Cardiac muscle cell (in vitro differentiated cells and primary cell): ENCODE measurements at regions not wholly inside any gene's neighbourhood (a gene's known extent, or its start where the extent isn't known, plus 50 kb on each side); places are given as distances from the start of the nearest gene placed in this dataset.
"Not testable (repeated sequence)": the region's sequence is repeated elsewhere in the genome, so short reads cannot be mapped to it uniquely, and the experiment has no call there.

Experiments
- DNase-seq, 2 donors: peaks; one replicate each; pipeline versions ENCODE4 v3.0.0 to v3.0.0-alpha.2; 2010 to 2017; ENCODE audit warnings: low read depth in 1 of 2, low spot score in 1 of 2
- H3K27ac ChIP-seq: fragments of 200-600 bp; sonication (generic); 2 replicates; pipeline ENCODE4 v1.5.1; 2016
- H3K27me3 ChIP-seq: fragments of 200-600 bp; sonication (generic); 2 replicates; pipeline ENCODE4 v1.6.0; 2016; ENCODE audit warnings: control low read depth
- H3K36me3 ChIP-seq: fragments of 200-600 bp; sonication (generic); 2 replicates; pipeline ENCODE4 v1.5.1; 2016; ENCODE audit warnings: control low read depth
- H3K4me1 ChIP-seq: fragments of 200-600 bp; sonication (generic); 2 replicates; pipeline ENCODE4 v1.8.1; 2017; ENCODE audit warnings: low read depth, mild to moderate bottlenecking, mixed run types
- H3K4me3 ChIP-seq: fragments of 200-600 bp; sonication (generic); 2 replicates; pipeline ENCODE4 v1.5.1; 2016; ENCODE audit warnings: mild to moderate bottlenecking
- H3K9me3 ChIP-seq: fragments of 200-600 bp; sonication (generic); 2 replicates; pipeline ENCODE4 v1.5.1; 2017; ENCODE audit warnings: low read depth, mild to moderate bottlenecking, control low read depth
- TF ChIP-seq, protein P1 (sequence below): IDR thresholded peaks from 2 replicates; pipeline ENCODE4 v1.5.1; 2012; ENCODE audit warnings: low read depth, mild to moderate bottlenecking, low read length

DNA sequence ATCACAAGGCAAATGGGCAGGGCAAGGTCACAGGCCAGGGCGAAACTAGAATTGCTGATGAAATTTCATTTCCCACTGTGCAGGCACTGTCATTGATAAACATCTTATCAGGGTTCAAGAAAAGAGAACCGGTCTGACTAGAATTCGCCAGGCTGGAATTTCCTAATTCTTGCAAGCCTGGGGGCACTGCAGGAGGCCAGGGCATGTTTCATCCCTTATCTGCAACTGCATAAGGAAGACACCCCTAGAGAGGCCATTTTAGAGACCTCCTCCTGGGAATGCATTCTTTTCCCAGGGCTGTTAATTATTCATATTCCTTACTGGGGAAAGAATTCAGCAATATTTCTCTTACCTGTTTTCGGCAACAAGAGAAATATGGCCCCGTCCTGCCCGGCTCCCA, 266.2 kb upstream of the CYLC2 start:
- Histone ChIP-seq H3K4me3 (no peak overlapping the region), H3K4me1 (no peaks in the 10 kb centered on the region), H3K27ac (no peak overlapping the region), H3K9me3 (no peaks in the 10 kb centered on the region), H3K27me3 (no peaks in the 10 kb centered on the region), H3K36me3 (no peaks in the 10 kb centered on the region)
- TF ChIP-seq, protein P1, sequence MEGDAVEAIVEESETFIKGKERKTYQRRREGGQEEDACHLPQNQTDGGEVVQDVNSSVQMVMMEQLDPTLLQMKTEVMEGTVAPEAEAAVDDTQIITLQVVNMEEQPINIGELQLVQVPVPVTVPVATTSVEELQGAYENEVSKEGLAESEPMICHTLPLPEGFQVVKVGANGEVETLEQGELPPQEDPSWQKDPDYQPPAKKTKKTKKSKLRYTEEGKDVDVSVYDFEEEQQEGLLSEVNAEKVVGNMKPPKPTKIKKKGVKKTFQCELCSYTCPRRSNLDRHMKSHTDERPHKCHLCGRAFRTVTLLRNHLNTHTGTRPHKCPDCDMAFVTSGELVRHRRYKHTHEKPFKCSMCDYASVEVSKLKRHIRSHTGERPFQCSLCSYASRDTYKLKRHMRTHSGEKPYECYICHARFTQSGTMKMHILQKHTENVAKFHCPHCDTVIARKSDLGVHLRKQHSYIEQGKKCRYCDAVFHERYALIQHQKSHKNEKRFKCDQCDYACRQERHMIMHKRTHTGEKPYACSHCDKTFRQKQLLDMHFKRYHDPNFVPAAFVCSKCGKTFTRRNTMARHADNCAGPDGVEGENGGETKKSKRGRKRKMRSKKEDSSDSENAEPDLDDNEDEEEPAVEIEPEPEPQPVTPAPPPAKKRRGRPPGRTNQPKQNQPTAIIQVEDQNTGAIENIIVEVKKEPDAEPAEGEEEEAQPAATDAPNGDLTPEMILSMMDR, result no peak
- DNase-seq, result no peak

GRCh38 chr9:102714184-102714583, 280.9 kb upstream of the CYLC2 start:
- no peaks in the 10 kb centered on the region for H3K9me3 ChIP-seq
- no peak overlapping the region for H3K4me3 ChIP-seq
- H3K36me3 ChIP-seq, result no peaks in the 10 kb centered on the region
- H3K4me1 ChIP-seq, result no peaks in the 10 kb centered on the region
- TF ChIP-seq, protein P1, result no peak
- no peak overlapping the region for H3K27ac ChIP-seq
- H3K27me3 ChIP-seq, result no peaks in the 10 kb centered on the region
- DNase-seq, result no peak

GRCh38 chr9:102712910-102713309, 282.2 kb upstream of the CYLC2 start:
- not testable (repeated sequence) for H3K4me3 ChIP-seq, DNase-seq, H3K36me3 ChIP-seq, H3K9me3 ChIP-seq, H3K27me3 ChIP-seq, H3K4me1 ChIP-seq, H3K27ac ChIP-seq

DNA sequence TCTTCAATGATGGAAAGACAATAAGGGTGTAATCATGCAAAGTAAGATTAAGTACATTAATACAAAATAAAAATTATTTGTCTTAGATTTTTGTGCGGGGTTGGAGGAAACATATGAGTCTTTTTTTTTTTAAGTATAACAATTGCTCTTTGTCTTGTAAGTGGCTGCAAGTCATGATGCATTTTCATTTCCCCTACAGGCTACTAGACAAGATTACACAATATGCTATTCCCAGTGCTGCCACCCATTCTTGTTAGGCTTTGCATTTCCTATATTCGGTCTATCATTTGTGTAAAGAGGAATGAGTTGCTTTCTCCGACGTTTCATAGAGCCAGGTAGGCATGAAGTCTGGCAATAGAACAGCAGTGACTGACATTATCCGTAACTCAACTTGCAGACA, 294.2 kb upstream of the CYLC2 start:
- DNase-seq, result no peak
- TF ChIP-seq, protein P1, result no peak
- Histone ChIP-seq H3K9me3 (no peaks in the 10 kb centered on the region), H3K4me1 (no peaks in the 10 kb centered on the region), H3K36me3 (no peaks in the 10 kb centered on the region), H3K27ac (no peak overlapping the region), H3K4me3 (no peak overlapping the region), H3K27me3 (no peaks in the 10 kb centered on the region)

GRCh38 chr9:102669220-102669619, 325.9 kb upstream of the CYLC2 start:
- no peak for DNase-seq
- Histone ChIP-seq H3K4me1 (no peaks in the 10 kb centered on the region), H3K27me3 (no peaks in the 10 kb centered on the region), H3K36me3 (no peaks in the 10 kb centered on the region), H3K9me3 (no peaks in the 10 kb centered on the region), H3K4me3 (no peak overlapping the region), H3K27ac (no peak overlapping the region)
- TF ChIP-seq, protein P1, result no peak

- Histone ChIP-seq H3K36me3 (no peaks in the 10 kb centered on the region), H3K9me3 (no peaks in the 10 kb centered on the region)
- TF ChIP-seq, protein P1, result no peak
Measured at GRCh38 chr9:102652471-102652870, 342.7 kb upstream of the CYLC2 start.

More at GRCh38 chr9:102652471-102652870, 342.7 kb upstream of the CYLC2 start:
- H3K4me1 ChIP-seq, result no peaks in the 10 kb centered on the region
- DNase-seq, result no peak
- H3K27me3 ChIP-seq, result no peaks in the 10 kb centered on the region
- no peak overlapping the region for H3K27ac ChIP-seq
- H3K4me3 ChIP-seq, result no peak overlapping the region
